ENCODE measurements at regions not wholly inside any gene's neighbourhood (a gene's known extent, or its start where the extent isn't known, plus 50 kb on each side); places are given as distances from the start of the nearest gene placed in this dataset.

DNA sequence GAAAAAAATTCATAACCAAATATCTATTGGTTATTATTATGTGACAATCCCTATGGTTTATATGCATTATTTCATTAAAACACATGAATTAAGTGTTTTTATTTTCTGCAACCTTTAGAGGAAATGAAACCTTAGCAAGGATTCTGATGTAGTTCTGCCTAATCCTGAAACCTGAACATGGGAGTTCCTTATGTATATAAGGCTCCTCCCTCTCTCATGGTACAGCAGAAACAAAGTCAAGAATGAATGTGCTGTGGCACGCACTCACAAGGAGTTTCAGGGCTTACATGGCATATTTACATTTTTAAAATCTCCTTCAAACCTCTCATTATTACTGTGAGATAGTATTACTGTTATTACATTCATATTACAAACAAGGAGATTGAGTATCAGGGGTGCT, 426.4 kb upstream of the CITED2 start:
- no peak for DNase-seq

DNA sequence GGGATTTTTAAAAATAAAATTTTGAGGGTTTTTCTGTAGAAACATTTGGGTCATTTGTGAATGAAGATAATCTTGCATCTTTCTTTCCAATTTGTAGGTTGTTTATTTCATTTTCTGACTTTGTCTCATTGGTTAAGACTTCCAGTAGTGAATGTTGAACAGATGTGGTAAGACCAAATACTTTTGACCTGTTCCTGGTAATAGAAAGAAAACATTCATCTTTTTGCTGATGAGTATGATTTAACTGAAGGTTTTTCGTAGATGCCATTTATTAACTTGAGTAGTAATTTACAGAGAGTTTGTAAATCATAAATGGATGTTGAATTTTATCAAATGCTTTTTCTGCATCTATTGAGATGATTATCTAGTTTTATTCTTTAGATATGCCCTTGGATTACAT, 416.1 kb upstream of the CITED2 start:
- DNase-seq: no peak

DNA sequence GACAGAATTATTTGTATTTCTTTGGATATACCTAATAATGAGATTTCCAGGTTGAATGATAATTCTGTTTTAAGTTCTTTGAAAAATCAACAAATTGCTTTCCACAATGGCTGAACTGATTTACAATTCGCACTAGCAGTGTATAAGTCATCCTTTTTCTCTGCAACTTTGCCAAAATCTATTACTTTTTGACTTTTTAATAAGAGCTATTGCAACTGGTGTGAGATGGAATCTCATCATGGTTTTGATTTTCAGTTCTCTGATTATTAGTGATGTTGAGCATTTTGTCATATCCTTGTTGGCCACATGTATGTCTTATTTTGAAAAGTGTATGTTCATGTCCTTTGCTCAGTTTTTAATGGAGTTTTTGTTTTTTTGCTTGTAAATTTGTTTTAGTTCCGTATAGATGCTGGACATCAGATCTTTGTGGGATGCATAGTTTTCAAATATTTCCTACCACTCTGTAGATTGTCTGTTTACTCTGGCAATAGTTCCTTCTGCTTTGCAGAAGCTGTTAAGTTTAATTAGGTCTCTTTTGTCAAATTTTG, 409.8 kb upstream of the CITED2 start:
- DNase-seq: no peak

DNA sequence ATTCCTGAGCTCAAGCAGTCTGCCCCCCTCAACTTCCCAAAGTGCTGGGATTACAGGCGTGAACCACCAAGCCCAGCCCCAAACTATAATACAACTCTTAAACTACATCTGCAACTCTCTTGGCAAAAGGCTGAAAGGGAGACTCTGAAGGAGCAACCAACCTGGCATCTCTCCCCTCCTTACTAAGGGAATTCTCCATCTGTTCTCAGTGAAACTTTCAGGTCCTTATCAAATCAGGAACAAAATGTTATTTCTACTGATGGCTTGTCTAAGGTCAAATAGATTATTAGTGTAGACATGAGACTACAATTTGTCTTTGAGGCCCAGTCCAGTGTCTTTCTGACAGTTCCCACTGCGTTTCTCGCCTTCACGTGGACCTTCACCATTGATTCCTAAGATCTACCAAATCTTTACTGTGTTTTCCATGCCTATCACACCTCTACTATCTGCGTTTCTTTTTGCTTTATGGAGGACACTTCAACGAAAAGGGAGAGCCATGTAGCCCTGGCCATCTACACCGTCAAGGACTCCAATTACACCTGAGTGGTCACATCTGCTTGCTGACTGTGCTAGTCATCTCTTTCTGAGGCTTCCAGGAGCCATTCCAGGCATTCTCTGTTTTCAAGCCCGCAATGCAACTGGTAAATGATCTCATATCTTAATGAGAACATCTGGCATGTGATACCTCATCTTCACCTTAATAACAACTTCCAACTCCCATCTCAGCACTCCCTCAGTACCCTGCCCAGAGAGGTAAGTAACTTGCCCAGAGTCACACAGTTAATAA, 405.7 kb upstream of the CITED2 start:
- no peak for DNase-seq

DNA sequence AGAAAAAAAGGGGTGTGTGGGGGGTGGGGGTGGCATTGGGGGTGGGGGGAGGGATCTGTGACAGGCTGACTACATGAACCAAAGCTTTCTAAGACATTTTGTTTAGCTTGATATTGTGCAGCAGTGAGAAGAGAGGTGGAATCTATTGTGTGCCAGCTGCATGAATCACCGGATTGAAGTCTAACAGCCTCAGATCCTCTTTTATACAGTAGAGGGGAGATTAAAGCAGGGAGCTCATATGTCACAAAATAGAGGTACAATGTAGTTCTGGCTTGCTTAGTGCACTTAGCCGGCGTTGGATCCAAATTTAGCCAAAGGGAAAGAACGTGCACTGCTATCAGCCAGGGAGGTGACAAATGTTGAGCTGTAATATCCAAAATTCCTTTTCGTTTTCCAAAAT, 404.2 kb upstream of the CITED2 start:
- no peak for DNase-seq

DNA sequence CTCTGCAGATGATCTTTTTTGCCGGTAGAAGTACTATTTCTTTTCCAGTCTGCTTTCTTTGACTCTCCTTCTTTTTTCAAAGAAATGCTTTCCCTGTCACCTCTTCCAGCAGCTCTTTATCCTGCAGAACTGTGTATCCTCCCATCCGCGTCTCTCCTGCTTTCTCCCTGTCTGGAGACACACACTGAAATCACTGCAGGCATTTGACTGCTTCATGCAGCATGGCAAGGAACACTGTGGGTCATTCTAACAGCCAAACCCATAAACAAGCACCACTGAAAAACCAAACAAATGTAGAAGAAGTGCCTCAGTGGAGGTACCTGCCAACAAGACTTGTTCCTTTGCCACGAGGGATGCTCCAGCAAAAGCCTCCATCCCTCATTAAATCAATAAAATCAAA, 403.7 kb upstream of the CITED2 start:
- no peak for DNase-seq

DNA sequence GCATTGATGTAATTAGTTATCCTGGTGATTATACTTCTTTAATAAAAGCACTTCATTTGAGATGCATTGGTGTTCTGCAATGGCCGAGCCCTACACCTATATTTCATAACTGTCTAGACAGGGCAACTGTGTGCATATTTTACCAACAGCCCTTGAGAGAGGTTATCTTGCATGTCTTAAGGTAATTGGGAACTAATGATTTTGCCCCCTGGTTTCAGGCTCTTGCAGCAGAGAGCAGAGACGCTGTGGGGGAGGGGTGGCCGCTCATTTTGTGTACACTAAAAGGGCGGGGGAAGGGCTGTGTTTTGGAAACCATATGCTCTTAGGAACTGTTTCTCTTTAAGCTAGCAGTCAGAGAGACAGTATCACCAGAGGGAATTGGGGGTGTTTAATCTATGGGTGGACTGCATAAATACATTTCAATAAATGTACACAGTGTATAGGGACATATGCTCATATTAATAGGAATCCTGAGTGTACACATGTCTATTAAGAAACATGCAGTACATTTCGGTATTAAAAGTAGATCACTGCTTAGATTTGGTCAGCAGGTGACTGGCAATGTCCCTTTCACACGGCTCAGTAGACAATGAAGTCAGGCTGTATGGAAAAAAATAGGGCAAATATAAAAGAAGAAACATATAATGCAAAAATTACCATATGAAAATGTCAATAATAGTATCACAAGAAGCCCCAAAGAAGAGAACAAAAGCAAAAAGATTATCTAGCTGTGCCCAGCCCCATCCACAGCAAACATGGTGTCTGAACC, 402.9 kb upstream of the CITED2 start:
- DNase-seq: no peak

DNA sequence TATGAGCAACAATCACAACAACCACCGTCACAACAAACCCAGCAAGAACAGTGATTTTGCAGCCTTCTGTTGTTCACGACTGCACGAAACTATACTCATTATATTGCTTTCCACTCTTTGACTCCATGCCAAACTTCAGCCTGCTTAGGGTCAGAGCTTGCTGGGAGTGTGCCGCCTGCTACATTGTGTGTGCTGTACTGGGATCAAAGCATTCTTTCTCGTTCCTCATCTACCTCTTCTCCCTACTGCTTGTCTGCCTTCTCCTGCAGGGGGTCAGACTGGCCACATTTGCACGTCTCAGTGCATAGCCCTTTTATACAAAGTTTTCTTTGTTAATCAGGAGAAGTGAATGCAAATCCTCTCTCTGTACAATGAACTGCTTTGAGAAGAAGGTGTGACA, 401.6 kb upstream of the CITED2 start:
- DNase-seq: no peak

DNA sequence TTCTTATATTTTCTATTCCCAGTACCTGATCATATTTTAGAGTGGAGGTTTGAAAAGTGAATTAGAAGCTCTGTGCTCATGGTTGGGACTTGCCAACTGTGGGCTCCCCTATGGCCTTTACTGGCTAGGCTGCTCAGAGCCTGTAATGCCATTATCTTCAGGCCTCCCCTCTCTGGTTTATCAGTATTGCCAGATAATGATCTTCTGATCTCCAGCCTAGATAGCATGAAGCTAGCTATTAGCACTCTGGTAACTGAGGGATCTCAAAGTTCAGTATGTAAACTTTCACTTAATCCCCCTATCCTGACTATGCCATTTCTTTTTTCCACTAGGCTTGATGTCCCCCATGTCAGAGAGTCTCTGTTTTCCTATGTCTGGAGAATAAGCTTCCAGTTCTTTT, 393.7 kb upstream of the CITED2 start:
- DNase-seq: no peak

DNA sequence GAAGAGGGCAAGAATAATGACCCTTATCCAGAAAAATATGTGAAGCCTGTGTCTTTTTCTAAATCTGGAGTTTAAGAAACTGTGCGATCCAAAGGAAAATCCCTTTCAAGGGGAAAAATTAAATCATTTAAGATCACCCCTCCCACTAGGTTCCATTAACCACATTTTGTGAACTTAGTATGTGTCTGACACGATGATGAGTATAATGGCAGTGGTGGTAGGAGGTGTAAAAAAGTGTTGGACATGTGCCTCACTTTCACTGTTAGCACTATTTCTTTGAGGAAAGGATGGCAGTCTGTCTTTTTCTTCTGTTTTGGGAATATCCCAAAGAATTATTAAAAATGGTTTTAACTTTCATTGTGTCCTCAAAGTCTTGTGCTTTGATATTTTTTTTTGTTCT, 392.3 kb upstream of the CITED2 start:
- DNase-seq: no peak

DNA sequence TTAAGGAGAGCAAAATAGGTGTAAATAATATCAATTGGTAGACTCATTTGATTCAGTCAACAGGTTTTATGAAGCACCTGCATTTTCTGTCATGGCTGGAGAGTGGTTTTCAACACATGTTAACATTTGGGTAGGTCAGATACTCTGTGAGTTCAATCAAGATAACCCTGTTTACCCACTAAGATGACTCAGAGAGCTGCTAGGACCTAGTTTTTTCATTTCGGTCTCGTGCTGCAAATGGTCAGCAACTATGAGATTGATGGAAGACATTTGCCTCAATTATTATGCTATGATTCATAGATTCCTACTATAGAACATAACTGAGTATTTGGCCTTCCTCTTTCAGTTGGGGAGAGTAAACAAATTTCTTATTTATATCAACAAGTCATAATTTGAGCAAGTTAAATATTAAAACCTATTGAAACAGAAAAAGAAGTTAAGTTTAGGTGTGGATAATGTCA, 391.4 kb upstream of the CITED2 start:
- no peak for DNase-seq

DNA sequence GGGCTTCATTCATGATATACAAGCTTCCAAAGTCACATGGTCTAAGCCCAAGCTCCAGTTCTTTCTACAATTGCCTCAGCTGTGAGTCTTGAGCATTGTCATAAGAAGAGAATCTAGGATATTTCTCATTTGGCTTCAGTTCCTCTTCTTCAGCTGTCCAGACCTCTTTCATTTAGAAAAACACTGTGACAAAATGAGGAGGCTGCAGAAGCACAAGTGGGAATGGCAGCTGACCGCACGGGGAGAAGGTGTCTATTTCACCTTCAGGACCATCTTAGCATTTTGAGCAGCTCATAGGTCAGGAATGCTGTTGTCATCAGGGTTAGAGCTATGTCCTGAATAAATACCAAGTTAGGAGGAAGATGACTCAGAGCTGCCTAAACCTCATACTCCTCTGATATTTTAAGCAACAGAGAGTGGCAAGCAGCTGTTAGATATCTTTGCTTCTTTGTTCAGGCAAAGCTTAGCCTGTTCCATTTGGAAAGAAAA, 390.1 kb upstream of the CITED2 start:
- DNase-seq: no peak

DNA sequence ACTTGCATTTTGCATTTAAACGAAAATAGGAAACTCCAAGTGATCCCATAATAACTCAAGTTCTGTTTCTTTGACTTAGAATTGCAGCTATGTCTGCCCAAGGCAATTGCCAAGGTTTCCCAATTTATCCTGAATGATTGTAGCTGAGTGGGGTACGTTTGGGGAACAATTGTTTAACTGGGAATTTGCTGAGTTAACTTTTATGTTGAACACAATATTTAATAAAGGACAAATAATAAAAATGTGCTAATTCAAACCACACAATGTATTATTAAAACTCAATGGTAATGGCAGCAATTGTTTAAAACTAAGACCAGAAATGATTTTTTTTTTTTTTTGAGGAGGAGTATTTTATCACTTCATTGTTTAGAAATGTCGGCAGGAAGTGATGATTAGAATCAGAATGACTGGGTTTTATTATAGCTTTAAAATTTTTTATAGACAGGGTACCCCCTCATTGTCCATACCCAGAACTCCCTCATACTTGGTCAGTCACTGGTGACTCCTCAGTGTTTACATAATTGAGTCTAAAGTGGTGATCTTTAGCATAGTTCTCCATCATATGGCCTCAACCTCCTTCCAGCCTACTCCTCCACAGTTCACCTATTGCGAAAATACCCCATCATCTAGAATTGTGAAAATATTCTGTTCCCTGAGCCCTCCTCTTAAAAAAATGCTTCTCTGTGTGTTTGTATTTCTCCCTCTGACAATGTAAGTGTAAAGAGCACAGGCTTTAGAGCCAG, 389.2 kb upstream of the CITED2 start:
- DNase-seq: no peak

DNA sequence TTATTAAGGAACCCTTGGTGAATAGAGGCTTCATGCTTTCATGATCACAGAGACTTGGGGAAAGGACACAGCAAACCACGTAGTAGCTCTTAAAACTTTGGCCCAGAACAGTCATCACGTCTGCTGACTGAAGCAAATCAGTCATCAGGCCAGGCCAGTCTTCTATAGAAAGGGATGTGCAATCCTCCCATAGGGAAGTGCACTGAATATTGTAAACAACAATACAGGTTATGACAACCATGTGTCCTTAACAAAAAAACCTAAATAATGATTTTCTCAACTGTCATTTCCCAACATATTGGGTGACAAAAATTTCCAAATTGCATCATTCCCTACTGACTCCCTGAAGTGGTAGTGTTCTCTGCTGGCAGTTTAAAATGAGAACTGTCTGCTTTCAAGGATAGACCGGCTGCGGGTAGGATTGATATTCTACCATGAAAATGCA, 388.2 kb upstream of the CITED2 start:
- peak; percentile 47 for DNase-seq

DNA sequence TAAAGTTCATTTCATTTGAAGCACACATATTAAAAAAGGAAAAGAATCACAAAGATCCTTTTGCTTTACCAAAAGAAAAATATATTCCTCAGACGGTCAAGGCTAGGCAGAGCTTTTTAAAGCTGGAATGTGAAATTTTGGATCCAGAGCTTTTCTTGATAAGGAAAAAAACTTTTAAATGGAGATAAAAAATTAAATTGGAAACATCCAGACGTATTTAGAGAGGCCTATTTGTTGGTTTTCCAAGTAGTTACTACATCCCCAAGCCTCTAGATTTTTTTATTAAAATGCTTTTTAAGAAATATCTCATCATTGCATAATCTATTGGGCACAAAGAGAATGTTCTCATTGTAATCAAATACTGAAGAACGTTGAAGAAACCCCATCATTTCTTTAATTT, 385.7 kb upstream of the CITED2 start:
- DNase-seq: no peak

DNA sequence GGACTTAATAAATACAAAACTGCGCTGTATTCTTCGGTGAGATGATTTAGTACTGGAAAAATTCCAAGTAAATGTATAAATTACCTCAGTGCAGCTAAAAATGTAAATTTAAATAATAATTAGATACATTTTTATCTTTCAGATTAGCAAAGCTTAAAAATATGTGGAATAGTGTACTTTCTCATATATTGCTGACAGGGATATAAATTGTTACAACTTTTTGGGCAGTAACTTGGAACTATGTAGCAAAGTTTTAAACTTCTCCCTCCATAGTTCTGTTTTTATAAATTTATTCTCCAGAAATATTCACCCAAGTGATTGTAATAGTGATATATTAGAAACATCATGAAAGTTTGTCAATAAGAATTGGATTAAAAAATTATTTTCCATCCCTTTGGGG, 384.6 kb upstream of the CITED2 start:
- no peak for DNase-seq

DNA sequence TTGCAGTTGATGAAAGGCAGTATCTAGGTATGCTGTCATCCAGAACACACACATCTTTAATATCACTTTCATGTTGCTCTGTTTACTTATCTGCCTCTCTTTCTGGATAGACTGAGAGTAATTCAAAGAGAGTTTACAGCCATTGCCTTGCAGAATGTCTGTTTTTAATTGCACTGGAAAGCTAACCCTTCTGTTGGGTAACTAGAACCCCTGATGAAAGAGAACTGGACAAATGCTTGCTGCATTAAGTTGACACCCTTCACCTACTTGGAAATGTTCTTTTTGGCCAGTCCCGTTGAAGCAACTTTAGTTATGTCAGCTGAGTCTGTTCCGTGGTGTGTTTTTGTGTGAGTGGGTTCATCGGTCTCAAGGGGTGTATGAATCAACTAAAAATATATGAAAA, 383.8 kb upstream of the CITED2 start:
- DNase-seq: no peak

DNA sequence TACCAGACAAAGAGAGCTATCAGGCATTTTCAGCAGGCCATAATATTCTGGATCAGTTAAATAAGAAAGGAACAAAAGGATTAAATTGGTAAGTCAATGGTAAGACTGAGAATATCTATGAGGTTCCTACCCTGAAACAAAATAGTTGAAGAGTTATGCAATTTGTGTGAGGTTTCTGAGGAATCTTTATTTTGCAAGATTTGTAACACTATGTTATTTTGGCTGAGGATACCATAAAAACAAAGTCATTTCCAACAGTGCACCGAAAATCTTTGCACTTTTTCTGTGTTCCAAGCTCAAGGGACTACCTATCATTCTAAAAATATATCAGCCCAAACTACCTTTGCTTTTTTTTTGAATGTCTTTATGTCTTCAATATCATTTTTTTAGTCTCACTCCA, 383.3 kb upstream of the CITED2 start:
- DNase-seq: no peak

DNA sequence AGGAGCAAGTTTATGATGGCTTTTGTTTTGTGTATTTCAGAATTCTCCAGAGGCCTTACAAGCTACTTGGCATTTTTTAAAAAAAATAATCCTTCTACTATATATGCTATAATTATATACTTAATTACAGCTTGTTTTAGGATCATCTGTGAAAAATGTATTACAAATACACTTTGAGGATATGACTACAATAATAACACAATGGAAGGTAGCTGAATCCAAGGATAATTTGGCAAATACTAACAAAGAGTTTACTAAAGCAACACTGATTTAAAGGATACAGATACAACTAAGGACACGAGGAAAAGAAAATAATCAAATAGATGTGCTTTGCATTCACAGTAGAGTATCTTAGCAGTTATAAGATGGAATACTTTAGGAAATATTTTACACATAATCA, 381.9 kb upstream of the CITED2 start:
- no peak for DNase-seq

DNA sequence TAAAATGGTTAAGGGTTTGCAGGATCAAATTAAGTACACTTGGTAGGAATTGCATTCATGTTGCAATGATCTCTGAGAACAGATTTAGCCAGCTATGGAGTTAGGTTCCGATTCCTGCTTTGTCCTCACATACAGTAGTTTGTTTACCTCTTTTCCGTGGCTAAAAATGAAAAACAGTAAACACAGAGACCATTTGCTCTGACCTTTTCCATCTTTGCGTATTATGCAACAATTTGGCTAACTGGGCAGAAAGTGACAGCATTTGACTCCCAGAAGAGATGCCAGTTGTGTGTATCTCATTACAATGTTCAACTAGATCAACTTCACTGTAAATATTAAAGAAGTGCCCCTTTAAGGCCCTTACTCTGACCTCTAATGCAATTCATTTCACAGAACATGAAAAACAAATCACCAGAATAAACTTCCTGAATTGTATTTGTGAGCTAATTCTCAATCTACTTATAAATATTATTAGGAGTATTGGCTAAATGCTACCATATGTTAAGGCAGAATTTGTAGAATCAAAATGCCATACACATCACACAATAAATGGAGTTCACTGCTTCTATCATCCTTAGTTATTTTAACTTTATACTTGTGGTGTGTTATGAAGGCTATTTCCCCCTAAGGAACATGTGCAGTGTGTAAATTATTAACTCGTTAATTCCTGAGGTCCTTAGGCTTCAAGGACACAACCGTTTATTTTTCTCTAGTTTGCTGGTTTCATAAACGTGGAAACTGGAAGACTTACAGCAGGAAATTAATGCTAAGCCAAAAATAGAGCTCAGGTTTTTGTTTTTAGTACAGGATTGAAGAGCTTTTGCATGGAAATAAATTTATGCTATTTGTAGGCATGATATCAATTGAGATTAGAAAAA, 380.7 kb upstream of the CITED2 start:
- DNase-seq: no peak

DNA sequence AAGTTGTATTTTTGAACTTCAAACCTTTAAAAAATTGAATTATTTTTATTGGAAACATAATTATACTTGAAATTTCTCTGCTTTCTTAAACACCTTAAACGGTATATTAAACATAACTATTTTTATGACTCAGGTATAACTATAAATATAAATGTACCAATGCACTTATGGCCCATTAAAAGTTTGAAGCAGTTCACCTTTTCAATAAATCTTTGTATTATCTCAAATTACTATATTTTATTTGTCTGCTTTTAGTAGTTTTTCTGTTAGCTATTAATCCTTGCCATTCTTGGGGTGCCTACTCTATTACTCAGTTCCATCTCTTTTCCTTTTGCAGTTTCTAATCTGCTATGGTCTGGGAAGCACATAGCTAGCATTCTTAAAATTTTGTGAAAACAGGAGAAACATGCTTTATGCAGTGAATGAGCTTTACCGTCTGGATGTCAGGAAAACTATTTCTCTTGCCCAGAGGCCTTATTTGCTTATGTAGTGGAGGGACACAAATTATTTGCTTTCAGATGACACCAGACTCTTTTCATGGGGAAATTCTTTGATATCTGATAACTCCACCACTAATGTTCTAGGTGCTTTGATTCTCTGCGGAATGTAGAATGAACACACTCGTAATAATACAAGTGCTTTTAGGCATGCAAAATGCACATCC, 378.9 kb upstream of the CITED2 start:
- no peak for DNase-seq

DNA sequence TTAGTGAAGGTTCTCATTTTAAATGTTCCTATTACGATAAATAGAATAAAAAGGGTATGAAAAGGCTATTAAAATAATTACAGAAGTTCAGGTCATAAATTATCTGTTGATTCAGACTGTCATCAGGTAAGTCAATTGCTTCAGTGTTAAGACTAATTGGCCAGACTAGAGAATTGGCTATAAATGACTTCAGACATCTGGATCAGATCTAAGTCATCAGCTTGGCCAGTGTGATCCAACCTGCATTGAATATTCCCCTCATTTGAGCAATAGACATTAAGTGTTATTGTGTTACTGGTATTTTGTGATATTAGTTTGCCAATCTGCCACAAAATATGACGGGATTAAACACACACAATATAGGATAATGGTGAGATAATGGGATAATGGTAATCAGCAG, 377.6 kb upstream of the CITED2 start:
- DNase-seq: no peak
